ENCODE measurements at regions not wholly inside any gene's neighbourhood (a gene's known extent, or its start where the extent isn't known, plus 50 kb on each side); places are given as distances from the start of the nearest gene placed in this dataset.

DNA sequence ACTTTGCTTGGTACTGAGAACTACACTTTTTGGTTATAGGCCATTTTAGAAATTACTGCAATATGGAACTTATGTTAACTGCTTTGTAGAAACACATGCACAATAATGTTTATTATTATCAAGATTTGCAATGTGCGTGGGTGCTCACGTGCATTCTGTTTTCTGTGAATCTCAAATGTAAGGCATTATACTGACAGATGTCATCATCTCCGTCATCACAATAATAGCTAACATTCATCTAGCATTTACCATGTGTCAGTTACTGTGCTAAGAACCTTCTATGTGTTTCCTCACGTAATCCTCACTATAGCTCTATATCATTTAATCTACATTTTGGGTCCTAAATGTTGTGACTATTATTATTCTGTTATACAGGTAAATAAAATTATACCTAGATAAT lies 1214.8 kb upstream of the ADGRL4 start:
- TF ChIP-seq POLR2AphosphoS5 (IDR thresholded peaks at IDR 0.05; ENCODE audit: borderline replicate concordance, low read depth, low read length) (no peak), EZH2 (IDR thresholded peaks at IDR 0.05) (no peak)

Data from SK-N-MC (cell line).